Osteoblast (primary cell): ENCODE measurements at regions not wholly inside any gene's neighbourhood (a gene's known extent, or its start where the extent isn't known, plus 50 kb on each side); places are given as distances from the start of the nearest gene placed in this dataset.

Source experiments
- DNase-seq: peaks from one replicate; pipeline ENCODE4 v3.0.0; 2011; ENCODE audit warnings: low spot score, mixed read lengths; ENCODE audit not compliant: insufficient read length; ENCODE audit errors: missing footprints
- H2AFZ ChIP-seq: 2 replicates; pipeline ENCODE4 v1.6.0; 2011; ENCODE audit warnings: mild to moderate bottlenecking, low read length
- H3K27ac ChIP-seq: 2 replicates; pipeline ENCODE4 v1.5.1; 2011; ENCODE audit warnings: mild to moderate bottlenecking, low read depth, low read length, moderate library complexity
- H3K27me3 ChIP-seq: 2 replicates; pipeline ENCODE4 v1.6.0; 2012; ENCODE audit warnings: mild to moderate bottlenecking, control low read depth, inconsistent platforms, low read length, moderate library complexity; ENCODE audit not compliant: insufficient read depth
- H3K36me3 ChIP-seq: 2 replicates; pipeline ENCODE4 v1.5.1; 2011; ENCODE audit warnings: mild to moderate bottlenecking, low read length, control low read depth, moderate library complexity; ENCODE audit not compliant: insufficient read depth
- H3K4me1 ChIP-seq: 2 replicates; pipeline ENCODE4 v1.5.1; 2011; ENCODE audit warnings: mild to moderate bottlenecking, low read length, control low read depth, moderate library complexity; ENCODE audit not compliant: insufficient read depth
- H3K4me2 ChIP-seq: 2 replicates; pipeline ENCODE4 v1.6.0; 2011; ENCODE audit warnings: mild to moderate bottlenecking, low read length; ENCODE audit not compliant: insufficient read depth
- H3K4me3 ChIP-seq: fragments of 200-600 bp; sonication (generic); 3 replicates; pipeline ENCODE4 v1.5.1; 2012; ENCODE audit warnings: mild to moderate bottlenecking, low read length, inconsistent platforms; ENCODE audit not compliant: insufficient read depth
- H3K79me2 ChIP-seq: 2 replicates; pipeline ENCODE4 v1.6.0; 2012; ENCODE audit warnings: mild to moderate bottlenecking, low read length, control low read depth, inconsistent platforms; ENCODE audit not compliant: insufficient read depth
- H3K9me3 ChIP-seq: 2 replicates; pipeline ENCODE4 v1.5.1; 2011; ENCODE audit warnings: low read depth, low read length, control low read depth
- H4K20me1 ChIP-seq: 2 replicates; pipeline ENCODE4 v1.6.0; 2012; ENCODE audit warnings: mild to moderate bottlenecking, low read length, control low read depth; ENCODE audit not compliant: insufficient read depth
- CTCF ChIP-seq: IDR thresholded peaks from 2 replicates; pipeline ENCODE4 v1.5.1; 2011; ENCODE audit warnings: mild to moderate bottlenecking, low read depth, low read length, moderate library complexity; ENCODE audit errors: extremely low read depth

GRCh38 chr2:57515366-57515765 is 531.2 kb upstream of the VRK2 start:
- H3K27ac ChIP-seq: no peak overlapping the region
- H3K79me2 ChIP-seq: no peaks in the 10 kb centered on the region
- no peak overlapping the region for H3K4me2 ChIP-seq
- H3K4me1 ChIP-seq: no peaks in the 10 kb centered on the region
- DNase-seq: no peak
- H3K27me3 ChIP-seq: no peaks in the 10 kb centered on the region
- no peak for TF ChIP-seq CTCF
- H4K20me1 ChIP-seq: no peaks in the 10 kb centered on the region
- H2AFZ ChIP-seq: no peak overlapping the region
- H3K36me3 ChIP-seq: no peaks in the 10 kb centered on the region
- no peaks in the 10 kb centered on the region for H3K9me3 ChIP-seq
- no peak overlapping the region for H3K4me3 ChIP-seq

- Histone ChIP-seq H3K36me3 (no peaks in the 10 kb centered on the region), H3K27ac (no peak overlapping the region), H3K4me3 (no peak overlapping the region), H2AFZ (no peak overlapping the region), H3K9me3 (no peaks in the 10 kb centered on the region), H3K79me2 (no peaks in the 10 kb centered on the region), H3K27me3 (no peaks in the 10 kb centered on the region), H3K4me1 (no peaks in the 10 kb centered on the region), H3K4me2 (no peak overlapping the region), H4K20me1 (no peaks in the 10 kb centered on the region)
- TF ChIP-seq CTCF: peak; percentile 53
- peak; percentile 23 for DNase-seq
These were observed 529.8 kb upstream of the VRK2 start for GRCh38 chr2:57516698-57517340.

- Histone ChIP-seq H3K4me1 (no peaks in the 10 kb centered on the region), H3K4me3 (no peak overlapping the region), H3K4me2 (no peak overlapping the region), H3K36me3 (no peaks in the 10 kb centered on the region), H3K27me3 (no peaks in the 10 kb centered on the region), H3K79me2 (no peaks in the 10 kb centered on the region), H3K9me3 (peaks cover 4% of the 10 kb centered on the region), H2AFZ (no peak overlapping the region), H3K27ac (no peak overlapping the region), H4K20me1 (no peaks in the 10 kb centered on the region)
- no peak for TF ChIP-seq CTCF
- no peak for DNase-seq
These were observed 523.3 kb upstream of the VRK2 start for GRCh38 chr2:57523304-57523703.

- TF ChIP-seq CTCF: no peak
- H3K4me2 ChIP-seq: no peak overlapping the region
- H4K20me1 ChIP-seq: no peaks in the 10 kb centered on the region
- no peaks in the 10 kb centered on the region for H3K4me1 ChIP-seq
- H3K4me3 ChIP-seq: no peak overlapping the region
- H3K79me2 ChIP-seq: no peaks in the 10 kb centered on the region
- no peak for DNase-seq
- peaks cover 4% of the 10 kb centered on the region for H3K9me3 ChIP-seq
- no peaks in the 10 kb centered on the region for H3K27me3 ChIP-seq
- H3K36me3 ChIP-seq: no peaks in the 10 kb centered on the region
- no peak overlapping the region for H2AFZ ChIP-seq
- H3K27ac ChIP-seq: no peak overlapping the region
These were observed 518.9 kb upstream of the VRK2 start for GRCh38 chr2:57527685-57528084.
